ENCODE measurements at regions not wholly inside any gene's neighbourhood (a gene's known extent, or its start where the extent isn't known, plus 50 kb on each side); places are given as distances from the start of the nearest gene placed in this dataset.

DNA sequence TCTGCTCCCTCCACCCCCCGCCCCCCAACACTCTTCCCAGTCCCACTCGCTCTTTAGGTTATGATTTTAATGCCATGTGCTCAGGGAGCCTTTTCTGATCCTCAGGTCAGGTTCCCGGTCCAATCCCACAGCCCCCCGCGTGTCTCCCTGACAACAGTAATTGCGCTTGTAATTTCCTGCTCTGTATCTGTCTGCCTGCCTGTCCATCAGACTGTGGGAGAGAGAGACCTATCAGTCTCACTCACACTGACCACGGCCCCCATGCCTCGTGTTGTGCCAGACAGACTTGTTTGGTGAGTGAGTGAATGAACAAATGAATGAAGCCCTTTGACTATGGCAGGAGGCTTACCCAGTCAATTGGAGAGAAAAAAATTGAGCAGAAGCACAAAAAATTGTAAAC is 50.8 kb upstream of the ECE1 start:
- intact Hi-C loops (cut with micrococcal nuclease) = no loop called here

More for the DNA sequence above, 50.8 kb upstream of the ECE1 start:
- H3K79me1 ChIP-seq (ENCODE audit: low read depth in 1 of 2, low read length in 2 of 2) = peaks cover 34 to 87% of the 10 kb centered on the region in 2 experiments
- H2BK120ac ChIP-seq (ENCODE audit: low read depth, low read length) = peak overlapping the region; percentile 83; the same call in 1 of the 2 replicates
- peak overlapping the region; percentile 13; the same call in 1 of the 2 replicates for H3K4me2 ChIP-seq (ENCODE audit: low read depth, low read length)
- H2BK20ac ChIP-seq (ENCODE audit: low read depth, low read length) = no peak overlapping the region; the same call in 1 of the 2 replicates
- H4K5ac ChIP-seq (ENCODE audit: low read depth, low read length) = peak overlapping the region; percentile 24; the same call in 1 of the 2 replicates
- CTCF ChIA-PET = no interaction called here
- H3K4me3 ChIP-seq (ENCODE audit: insufficient read depth, low read depth, low read length) = no peak overlapping the region
- peak overlapping the region; percentile 55 for H2AK9ac ChIP-seq (replicated peaks; ENCODE audit: low read depth, low read length, poor library complexity)
- peak overlapping the region; percentile 25; the same call in 1 of the 2 replicates for H3K18ac ChIP-seq (ENCODE audit: low read depth, low read length)
- dilution Hi-C loops (cut with HindIII; ENCODE audit: low sequenced_read_pairs, unreplicated experiment) = no loop called here
- no peak overlapping the region; the same call in 1 of the 2 replicates for H4K91ac ChIP-seq (ENCODE audit: insufficient read depth, low read depth, low read length)
- no peaks in the 10 kb centered on the region for H3K9me3 ChIP-seq (ENCODE audit: control insufficient read depth, insufficient read depth, low read length)
- H4K8ac ChIP-seq (ENCODE audit: low read depth in 2 of 2, low read length in 2 of 2) = peak overlapping the region in 1 of 2 experiments; percentile 26; a peak in 1 of 4 replicates
- BruUV-seq (replicated peaks) = no TSS peak
- TF ChIP-seq RAD21 (IDR thresholded peaks at IDR 0.05; ENCODE audit: low read length) (no peak), SMC3 (IDR thresholded peaks at IDR 0.05; ENCODE audit: low read depth, low read length) (no peak), NFE2L2 (IDR thresholded peaks at IDR 0.05; ENCODE audit: low read depth, low read length) (no peak), RFX5 (IDR thresholded peaks at IDR 0.05; ENCODE audit: low read depth, low read length) (no peak), CHD1 (IDR thresholded peaks at IDR 0.05; ENCODE audit: low read depth, low read length) (no peak), MXI1 (IDR thresholded peaks at IDR 0.05; ENCODE audit: borderline replicate concordance, low read depth, low read length) (no peak)
- peaks cover 57% of the 10 kb centered on the region for H4K20me1 ChIP-seq (ENCODE audit: insufficient read depth, low read length)
- H3K27me3 ChIP-seq (ENCODE audit: control insufficient read depth, insufficient read depth, low read length) = no peaks in the 10 kb centered on the region
- no peak overlapping the region for H3K9ac ChIP-seq (ENCODE audit: low read depth, low read length)
- peaks cover 62% of the 10 kb centered on the region for H3K4me1 ChIP-seq (ENCODE audit: control insufficient read depth, insufficient read depth, low read length)
- no peak overlapping the region; the same call in 2 of the 3 replicates for H2BK15ac ChIP-seq (ENCODE audit: low read depth, low read length)
- H3K14ac ChIP-seq (replicated peaks; ENCODE audit: low read depth, low read length) = no peak overlapping the region; the same call in 1 of the 2 replicates
- in situ Hi-C loops (cut with MboI; ENCODE audit: low sequenced_read_pairs) = no loop called here
- peak overlapping the region; percentile 83; the same call in 1 of the 2 replicates for H2AK5ac ChIP-seq (ENCODE audit: low read depth, low read length)
- peaks cover 36% of the 10 kb centered on the region for H3K9me1 ChIP-seq (ENCODE audit: insufficient read depth, low read length)
- no peak overlapping the region for H2BK5ac ChIP-seq (ENCODE audit: low read depth, low read length, poor library complexity, severe bottlenecking)
- POLR2A ChIA-PET (ENCODE audit: unreplicated experiment) = no interaction called here
- peak overlapping the region; percentile 72 for H3K4ac ChIP-seq (ENCODE audit: low read depth, low read length)
- DNase-seq (no peak), ATAC-seq (ENCODE audit: low read depth) (no peak)
- peak overlapping the region; percentile 24; the same call in 1 of the 2 replicates for H3K27ac ChIP-seq (ENCODE audit: insufficient read depth, low read length)
- peaks cover 5% of the 10 kb centered on the region; the same call in 1 of the 2 replicates for H3K36me3 ChIP-seq (ENCODE audit: control insufficient read depth, insufficient read depth, low read length)
- peak overlapping the region; percentile 54 for H2AFZ ChIP-seq (replicated peaks; ENCODE audit: low read length, poor library complexity)
- WGBS, 2 experiments (ENCODE audit: extremely low coverage in 2 of 2, insufficient read length in 1 of 2) = 60% methylated on average over 1 of the region's 8 CpGs; no CpG with 5 or more reads in 1 of the 2 experiments
- H3K23ac ChIP-seq (ENCODE audit: low read depth, low read length) = peak overlapping the region; percentile 41; the same call in 1 of the 2 replicates
- no peak overlapping the region for H3K56ac ChIP-seq (ENCODE audit: extremely low read depth, insufficient read depth, low read length)

All from IMR-90 (cell line).